Ishikawa (cell line): ENCODE measurements at regions not wholly inside any gene's neighbourhood (a gene's known extent, or its start where the extent isn't known, plus 50 kb on each side); places are given as distances from the start of the nearest gene placed in this dataset.

ENCODE experiments used
- CEBPB ChIP-seq: IDR thresholded peaks from 2 replicates; pipeline ENCODE4 v1.6.1; 2012
- CREB1 ChIP-seq: IDR thresholded peaks from 2 replicates; pipeline ENCODE4 v1.6.1; 2012; ENCODE audit warnings: low read depth
- EGR1 ChIP-seq: IDR thresholded peaks from 2 replicates; pipeline ENCODE4 v1.6.1; 2012
- EP300 ChIP-seq: IDR thresholded peaks from 2 replicates; pipeline ENCODE4 v1.6.1; 2012; ENCODE audit warnings: borderline replicate concordance
- MAX ChIP-seq: IDR thresholded peaks from 2 replicates; pipeline ENCODE4 v1.6.1; 2012
- NFIC ChIP-seq: IDR thresholded peaks from 2 replicates; pipeline ENCODE4 v1.6.1; 2012
- RAD21 ChIP-seq: IDR thresholded peaks from 2 replicates; pipeline ENCODE4 v1.6.1; 2012; ENCODE audit warnings: low read depth
- REST ChIP-seq: IDR thresholded peaks from 2 replicates; pipeline ENCODE4 v1.6.1; 2012; ENCODE audit warnings: low read depth, mild to moderate bottlenecking
- USF1 ChIP-seq: IDR thresholded peaks from 2 replicates; pipeline ENCODE4 v1.6.1; 2012

- TF ChIP-seq EP300 (no peak), EGR1 (no peak), MAX (no peak), USF1 (no peak), REST (no peak), RAD21 (no peak), CEBPB (no peak), CREB1 (no peak), NFIC (0 out of 2 replicates have a peak, but pooled peaks have one; percentile 26)
Observed at GRCh38 chr1:86207323-86207722, 50.8 kb upstream of the COL24A1 start.
